Tibial artery (tissue), 4 donors: ENCODE measurements at regions not wholly inside any gene's neighbourhood (a gene's known extent, or its start where the extent isn't known, plus 50 kb on each side); places are given as distances from the start of the nearest gene placed in this dataset.

Experiments used
- DNase-seq, 2 donors: peaks; one replicate each; pipeline ENCODE4 v3.0.0-alpha.2; 2019
- H3K27ac ChIP-seq, 2 donors: fragments of 200-600 bp; sonication (generic) in 1 of 2; 1 replicate in 1 of 2; 2 replicates in 1 of 2; pipeline ENCODE4 v1.5.1; 2018 to 2019; ENCODE audit warnings: mild to moderate bottlenecking in 1 of 2
- H3K27me3 ChIP-seq, 2 donors: fragments of 200-600 bp; sonication (generic) in 1 of 2; one replicate each; pipeline versions ENCODE4 v1.5.1 to v1.6.0; 2016 to 2019
- H3K36me3 ChIP-seq, 3 donors: fragments of 200-600 bp; sonication (generic) in 2 of 3; one replicate each; pipeline ENCODE4 v1.5.1; 2016 to 2019; ENCODE audit warnings: mild to moderate bottlenecking in 2 of 3
- H3K4me1 ChIP-seq, 4 donors: fragments of 200-600 bp; sonication (generic) in 2 of 4; 1 replicate in 3 of 4; 2 replicates in 1 of 4; pipeline ENCODE4 v1.5.1; 2016 to 2019
- H3K4me3 ChIP-seq, 2 donors: fragments of 200-600 bp; sonication (generic) in 1 of 2; 1 replicate in 1 of 2; 2 replicates in 1 of 2; pipeline ENCODE4 v1.5.1; 2018 to 2019; ENCODE audit warnings: mild to moderate bottlenecking in 2 of 2
- H3K9me3 ChIP-seq, 3 donors: fragments of 200-600 bp; sonication (generic) in 1 of 3; one replicate each; pipeline ENCODE4 v1.5.1; 2016 to 2019
- intact Hi-C: fragments of 100-400 bp; cut with DNase I; formaldehyde crosslinking; loops from one replicate; pipeline ENCODE4 v1.15.0; 2023; ENCODE audit warnings: low total_unique reads
- TF ChIP-seq, protein P1 (sequence below), 2 experiments: fragments of 200-600 bp in 1 of 2; fragments of 450-650 bp in 1 of 2; IDR thresholded peaks; one replicate each; pipeline ENCODE4 v1.5.1; 2017 to 2019; ENCODE audit warnings: antibody characterized with exemption in 2 of 2, mild to moderate bottlenecking in 1 of 2, moderate library complexity in 1 of 2

DNA sequence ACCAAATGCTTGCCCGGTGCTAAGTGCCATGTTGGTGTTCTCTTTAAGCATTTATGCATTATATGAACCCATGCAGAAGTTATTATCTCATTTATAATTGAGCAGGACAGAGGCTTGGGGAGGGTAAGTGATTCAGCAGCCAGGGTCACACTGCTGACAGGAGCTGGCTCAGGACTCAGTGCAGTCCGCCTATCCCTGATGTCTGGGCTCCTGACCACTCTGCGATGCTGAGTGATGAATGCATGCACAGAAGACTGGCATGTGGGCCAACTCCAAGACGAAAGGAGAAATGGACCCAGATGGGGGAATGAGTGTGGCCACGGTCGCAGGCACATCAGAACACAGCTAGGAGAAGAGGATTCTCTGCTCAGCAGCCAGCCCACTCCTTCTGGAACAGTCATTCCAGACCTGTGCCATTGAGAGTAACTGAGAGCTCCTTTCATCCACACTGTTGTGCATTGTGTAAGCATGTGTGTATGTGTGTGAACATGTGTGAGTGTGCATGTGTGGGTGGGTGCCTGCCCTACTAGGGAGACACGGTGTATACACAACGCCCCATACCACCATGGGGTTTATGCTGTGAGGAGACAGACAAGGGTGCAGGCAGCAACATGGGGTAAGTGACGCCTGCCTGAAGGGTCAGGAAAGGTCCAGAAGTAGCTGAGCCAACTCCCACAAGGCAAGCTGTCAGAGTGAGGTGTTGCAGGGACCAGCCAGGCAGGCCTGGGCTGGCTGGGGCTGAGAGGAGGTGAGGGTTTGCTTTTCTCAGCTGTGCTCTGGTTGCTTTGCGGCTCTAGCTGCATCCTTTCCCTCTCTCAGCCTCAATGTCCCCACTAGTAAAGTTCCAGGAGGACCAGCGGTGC is 97.8 kb upstream of the PMEPA1 start:
- intact Hi-C loops = no loop called here
- TF ChIP-seq, protein P1, sequence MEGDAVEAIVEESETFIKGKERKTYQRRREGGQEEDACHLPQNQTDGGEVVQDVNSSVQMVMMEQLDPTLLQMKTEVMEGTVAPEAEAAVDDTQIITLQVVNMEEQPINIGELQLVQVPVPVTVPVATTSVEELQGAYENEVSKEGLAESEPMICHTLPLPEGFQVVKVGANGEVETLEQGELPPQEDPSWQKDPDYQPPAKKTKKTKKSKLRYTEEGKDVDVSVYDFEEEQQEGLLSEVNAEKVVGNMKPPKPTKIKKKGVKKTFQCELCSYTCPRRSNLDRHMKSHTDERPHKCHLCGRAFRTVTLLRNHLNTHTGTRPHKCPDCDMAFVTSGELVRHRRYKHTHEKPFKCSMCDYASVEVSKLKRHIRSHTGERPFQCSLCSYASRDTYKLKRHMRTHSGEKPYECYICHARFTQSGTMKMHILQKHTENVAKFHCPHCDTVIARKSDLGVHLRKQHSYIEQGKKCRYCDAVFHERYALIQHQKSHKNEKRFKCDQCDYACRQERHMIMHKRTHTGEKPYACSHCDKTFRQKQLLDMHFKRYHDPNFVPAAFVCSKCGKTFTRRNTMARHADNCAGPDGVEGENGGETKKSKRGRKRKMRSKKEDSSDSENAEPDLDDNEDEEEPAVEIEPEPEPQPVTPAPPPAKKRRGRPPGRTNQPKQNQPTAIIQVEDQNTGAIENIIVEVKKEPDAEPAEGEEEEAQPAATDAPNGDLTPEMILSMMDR (IDR thresholded peaks at IDR 0.05) = no peak
- Histone ChIP-seq H3K4me3 (no peak overlapping the region), H3K9me3 (no peaks in the 10 kb centered on the region), H3K4me1 (peaks cover 0 to 12% (median 0%) of the 10 kb centered on the region in 4 donors), H3K27ac (no peak overlapping the region), H3K36me3 (no peaks in the 10 kb centered on the region), H3K27me3 (no peaks in the 10 kb centered on the region)
- DNase-seq = no peak

DNA sequence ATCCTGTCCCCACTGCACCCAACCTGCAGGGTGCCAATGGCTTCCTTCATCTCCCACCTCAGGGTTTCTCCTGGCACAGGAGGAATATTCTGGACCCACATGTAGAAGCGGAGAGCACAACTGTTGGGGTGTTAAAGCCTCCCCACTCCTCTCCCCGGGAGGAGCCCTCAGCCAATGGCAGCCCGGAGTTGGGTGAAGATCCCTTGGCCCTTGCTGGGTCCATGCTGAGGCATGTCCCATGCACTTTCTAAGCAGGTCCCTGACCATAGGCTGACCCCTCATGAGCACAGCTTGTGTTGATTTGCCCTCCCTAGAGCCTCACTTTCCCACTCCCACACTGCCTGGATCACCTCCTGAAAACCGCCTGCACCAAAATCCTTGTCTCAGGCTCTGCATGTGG is 97.2 kb upstream of the PMEPA1 start:
- peak in 1 of 2 donors; percentile 42 for DNase-seq
- TF ChIP-seq, protein P1 (IDR thresholded peaks at IDR 0.05) = no peak
- Histone ChIP-seq H3K27ac (no peak overlapping the region), H3K9me3 (no peaks in the 10 kb centered on the region), H3K36me3 (no peaks in the 10 kb centered on the region), H3K27me3 (no peaks in the 10 kb centered on the region), H3K4me1 (peaks cover 0 to 12% (median 0%) of the 10 kb centered on the region in 4 donors), H3K4me3 (no peak overlapping the region)
- intact Hi-C loops = no loop called here

DNA sequence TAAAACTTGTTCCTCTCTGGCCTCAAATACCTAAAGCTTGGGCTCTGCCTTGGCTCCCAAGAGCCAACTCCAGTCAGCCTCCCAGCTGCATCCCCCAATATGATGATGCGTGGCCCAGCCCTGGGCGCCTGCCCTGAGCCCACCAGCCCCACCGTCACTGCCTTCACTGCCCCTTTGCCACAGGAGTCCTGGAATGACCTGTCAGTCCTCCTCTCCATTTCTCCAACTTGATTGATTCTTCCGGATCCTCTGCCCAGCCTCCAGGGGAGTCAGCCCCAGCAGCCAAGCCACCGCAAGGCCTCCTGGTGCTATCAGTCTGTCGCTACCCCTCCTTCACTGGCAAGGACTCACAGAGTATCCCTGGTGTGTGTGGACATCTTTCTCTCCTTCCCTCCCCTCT is 96.7 kb upstream of the PMEPA1 start:
- no peak overlapping the region for H3K27ac ChIP-seq
- H3K4me1 ChIP-seq = peaks cover 0 to 12% (median 0%) of the 10 kb centered on the region in 4 donors
- H3K9me3 ChIP-seq = no peaks in the 10 kb centered on the region
- TF ChIP-seq, protein P1 (IDR thresholded peaks at IDR 0.05) = no peak
- intact Hi-C loops = no loop called here
- no peak for DNase-seq
- no peaks in the 10 kb centered on the region for H3K36me3 ChIP-seq
- no peaks in the 10 kb centered on the region for H3K27me3 ChIP-seq
- no peak overlapping the region for H3K4me3 ChIP-seq

DNA sequence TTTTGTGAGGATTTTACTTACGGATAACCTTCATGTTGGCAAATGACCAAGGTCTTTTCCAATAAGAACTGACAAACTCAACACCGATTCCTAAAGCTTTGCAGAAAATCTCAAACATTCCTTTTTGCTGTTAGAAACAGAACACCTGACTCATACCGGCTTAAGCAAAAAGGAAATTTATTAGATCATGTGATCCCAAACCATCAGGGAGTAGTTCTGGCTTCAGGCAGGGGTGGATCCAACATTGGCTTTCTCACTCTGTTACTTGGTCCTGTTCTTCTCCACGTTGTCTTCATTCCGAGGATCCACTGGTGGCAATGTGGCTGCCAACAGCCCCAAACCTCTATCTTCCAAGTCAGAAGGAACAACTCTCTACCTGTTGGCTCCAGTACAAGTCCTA is 95.9 kb upstream of the PMEPA1 start:
- Histone ChIP-seq H3K4me1 (peaks cover 0 to 5% (median 0%) of the 10 kb centered on the region in 4 donors), H3K4me3 (no peak overlapping the region), H3K27ac (no peak overlapping the region), H3K27me3 (no peaks in the 10 kb centered on the region), H3K9me3 (no peaks in the 10 kb centered on the region), H3K36me3 (no peaks in the 10 kb centered on the region)
- intact Hi-C loops = no loop called here
- DNase-seq = no peak
- TF ChIP-seq, protein P1 (IDR thresholded peaks at IDR 0.05) = no peak

DNA sequence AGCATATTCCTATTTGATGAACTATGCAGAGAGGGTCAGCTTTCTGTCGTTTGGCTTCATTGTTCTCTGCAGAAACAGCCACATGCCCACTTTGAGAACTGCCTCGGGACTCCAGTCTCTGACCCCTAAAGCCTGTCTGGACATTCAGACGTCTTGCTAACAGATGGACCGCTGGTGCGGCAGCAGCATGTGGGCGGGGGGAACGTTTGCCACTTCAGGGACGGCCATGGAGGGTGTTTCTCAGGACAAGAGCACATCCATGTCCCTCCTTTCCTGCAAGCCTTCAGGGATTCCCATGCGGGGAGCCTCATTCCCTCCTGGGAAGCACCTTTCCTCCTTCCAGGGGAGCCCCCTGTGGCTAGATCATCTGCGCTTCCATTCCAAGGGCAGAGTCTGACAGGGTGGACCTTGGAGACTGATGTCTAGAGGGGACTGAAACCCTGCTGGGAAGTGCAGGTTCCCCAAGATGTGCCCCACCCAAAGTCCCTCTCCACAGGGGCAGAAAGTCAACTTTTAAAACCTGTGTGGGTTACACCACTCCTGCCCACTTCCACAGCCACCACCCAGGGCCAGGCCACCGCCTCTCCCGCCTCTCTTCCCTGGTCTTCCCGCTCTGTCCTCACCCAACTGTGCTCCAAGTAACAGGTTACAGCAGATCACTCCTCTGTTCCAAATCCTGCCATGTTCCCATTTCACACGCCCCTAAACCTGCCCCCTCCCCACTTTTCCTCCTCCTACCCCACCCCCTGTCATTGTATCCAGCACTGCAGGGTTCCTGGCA is 94.8 kb upstream of the PMEPA1 start:
- H3K4me1 ChIP-seq = no peaks in the 10 kb centered on the region
- no peak for DNase-seq
- H3K4me3 ChIP-seq = no peak overlapping the region
- no peak overlapping the region for H3K27ac ChIP-seq
- intact Hi-C loops = no loop called here
- H3K27me3 ChIP-seq = no peaks in the 10 kb centered on the region
- no peaks in the 10 kb centered on the region for H3K9me3 ChIP-seq
- H3K36me3 ChIP-seq = no peaks in the 10 kb centered on the region
- TF ChIP-seq, protein P1 (IDR thresholded peaks at IDR 0.05) = no peak
